Adrenal gland (tissue), 9 donors: ENCODE measurements at regions not wholly inside any gene's neighbourhood (a gene's known extent, or its start where the extent isn't known, plus 50 kb on each side); places are given as distances from the start of the nearest gene placed in this dataset.

Experiments
- DNase-seq, 7 donors: peaks; one replicate each; pipeline ENCODE4 v3.0.0-alpha.2; 2019 to 2020
- H3K27ac ChIP-seq, 5 donors: fragments of 200-600 bp; sonication (generic) in 4 of 5; 1 replicate in 3 of 5; 2 replicates in 2 of 5; pipeline versions ENCODE4 v1.5.1 to v1.8.0; 2016 to 2020; ENCODE audit warnings: mild to moderate bottlenecking in 1 of 5
- H3K27me3 ChIP-seq: fragments of 200-600 bp; 2 replicates; pipeline ENCODE4 v1.8.0; 2021
- H3K36me3 ChIP-seq, 2 donors: fragments of 200-600 bp; replicated peaks in 1 of 2; 1 replicate in 1 of 2; 2 replicates in 1 of 2; pipeline versions ENCODE4 v1.5.1 to v1.8.0; 2018 to 2022
- H3K4me1 ChIP-seq, 2 donors: fragments of 200-600 bp; replicated peaks in 1 of 2; 1 replicate in 1 of 2; 2 replicates in 1 of 2; pipeline versions ENCODE4 v1.5.1 to v1.8.0; 2018 to 2021
- H3K4me3 ChIP-seq, 4 donors: fragments of 200-600 bp; sonication (generic) in 3 of 4; one replicate each; pipeline ENCODE4 v1.5.1; 2016 to 2018
- H3K9me3 ChIP-seq, 3 donors: fragments of 200-600 bp; sonication (generic) in 1 of 3; replicated peaks in 1 of 3; 1 replicate in 2 of 3; 2 replicates in 1 of 3; pipeline versions ENCODE4 v1.5.1 to v1.8.0; 2016 to 2021
- CTCF ChIP-seq, 6 experiments: fragments of 450-650 bp in 4 of 6; fragments of 200-600 bp in 2 of 6; sonication (generic) in 1 of 6; IDR thresholded peaks; 1 replicate in 5 of 6; 2 replicates in 1 of 6; pipeline versions ENCODE4 v1.5.1 to v1.8.0; 2016 to 2021; ENCODE audit warnings: antibody characterized with exemption in 6 of 6, mild to moderate bottlenecking in 2 of 6, moderate library complexity in 1 of 6
- POLR2A ChIP-seq, 2 donors: fragments of 450-650 bp; IDR thresholded peaks; one replicate each; pipeline ENCODE4 v1.6.1; 2017; ENCODE audit warnings: antibody characterized with exemption in 2 of 2, mild to moderate bottlenecking in 2 of 2, moderate library complexity in 1 of 2
- WGBS, 4 donors: extraction: QIAGEN DNeasy Blood & Tissue Kit in 2 of 4; methylation state at CpG; one replicate each; pipeline versions ENCODE4 v1.1.5 to v1.1.7; 2013 to 2017; 5-methylcytosine and 5-hydroxymethylcytosine counted together
- intact Hi-C, 2 donors: fragments of 100-400 bp; cut with DNase I; formaldehyde crosslinking; loops; one replicate each; pipeline versions ENCODE4 v1.14.1 to v1.15.0; 2022 to 2023
- donor health status: healthy with polysubstance abuse.
- donor health status: Bipolar disorder and iron deficiency.
- donor health status: DM: yes; HTN: yes; CAD: no.
- donor health status: DM: no; HTN: no; CAD: no.
- donor health status: DM: no; HTN: no; CAD: no.

GRCh38 chr6:87757792-87758191 is 55.8 kb upstream of the AKIRIN2 start:
- no peak for DNase-seq
- no peaks in the 10 kb centered on the region for H3K27me3 ChIP-seq
- H3K4me3 ChIP-seq, result no peak overlapping the region
- H3K36me3 ChIP-seq, result no peaks in the 10 kb centered on the region
- H3K4me1 ChIP-seq, result peaks cover 0 to 6% of the 10 kb centered on the region in 2 donors
- WGBS, 4 donors, result 90 to 95% (median 93%) methylated on average over 3 of the region's 3 CpGs
- H3K9me3 ChIP-seq, result no peaks in the 10 kb centered on the region
- TF ChIP-seq POLR2A (IDR thresholded peaks at IDR 0.05) (no peak), CTCF (IDR thresholded peaks at IDR 0.05) (no peak)
- intact Hi-C loops, result no loop called here
- no peak overlapping the region for H3K27ac ChIP-seq

DNA sequence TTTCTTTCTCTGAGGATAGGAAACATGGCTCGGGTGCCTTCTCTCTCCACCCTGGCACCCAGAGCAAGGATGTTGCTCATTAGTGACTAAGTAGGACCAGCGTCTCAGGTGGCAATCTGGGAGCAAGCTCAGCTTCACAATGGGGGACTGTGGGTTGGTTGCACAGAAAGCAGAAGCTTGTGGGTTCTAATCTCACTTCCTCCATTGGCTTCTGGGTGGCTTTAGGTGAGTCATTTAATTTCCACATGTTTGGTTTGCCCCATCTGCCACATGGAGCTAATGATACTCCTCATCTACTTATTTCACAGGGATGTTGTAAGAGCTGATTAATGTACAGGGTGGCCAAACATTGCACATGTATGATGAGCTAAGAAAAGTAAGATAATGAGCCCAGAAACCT is 54.8 kb upstream of the AKIRIN2 start:
- 66 to 78% (median 70%) methylated on average over 2 of the region's 2 CpGs for WGBS, 4 donors
- intact Hi-C loops, result no loop called here
- H3K27ac ChIP-seq, result no peak overlapping the region
- H3K36me3 ChIP-seq, result no peaks in the 10 kb centered on the region
- H3K9me3 ChIP-seq, result no peaks in the 10 kb centered on the region
- H3K27me3 ChIP-seq, result no peaks in the 10 kb centered on the region
- TF ChIP-seq CTCF (IDR thresholded peaks at IDR 0.05), result no peak
- TF ChIP-seq POLR2A (IDR thresholded peaks at IDR 0.05), result no peak
- no peak overlapping the region for H3K4me3 ChIP-seq
- H3K4me1 ChIP-seq, result no peaks in the 10 kb centered on the region
- DNase-seq, result peak in 2 of 7 donors; percentile 26 to 30

DNA sequence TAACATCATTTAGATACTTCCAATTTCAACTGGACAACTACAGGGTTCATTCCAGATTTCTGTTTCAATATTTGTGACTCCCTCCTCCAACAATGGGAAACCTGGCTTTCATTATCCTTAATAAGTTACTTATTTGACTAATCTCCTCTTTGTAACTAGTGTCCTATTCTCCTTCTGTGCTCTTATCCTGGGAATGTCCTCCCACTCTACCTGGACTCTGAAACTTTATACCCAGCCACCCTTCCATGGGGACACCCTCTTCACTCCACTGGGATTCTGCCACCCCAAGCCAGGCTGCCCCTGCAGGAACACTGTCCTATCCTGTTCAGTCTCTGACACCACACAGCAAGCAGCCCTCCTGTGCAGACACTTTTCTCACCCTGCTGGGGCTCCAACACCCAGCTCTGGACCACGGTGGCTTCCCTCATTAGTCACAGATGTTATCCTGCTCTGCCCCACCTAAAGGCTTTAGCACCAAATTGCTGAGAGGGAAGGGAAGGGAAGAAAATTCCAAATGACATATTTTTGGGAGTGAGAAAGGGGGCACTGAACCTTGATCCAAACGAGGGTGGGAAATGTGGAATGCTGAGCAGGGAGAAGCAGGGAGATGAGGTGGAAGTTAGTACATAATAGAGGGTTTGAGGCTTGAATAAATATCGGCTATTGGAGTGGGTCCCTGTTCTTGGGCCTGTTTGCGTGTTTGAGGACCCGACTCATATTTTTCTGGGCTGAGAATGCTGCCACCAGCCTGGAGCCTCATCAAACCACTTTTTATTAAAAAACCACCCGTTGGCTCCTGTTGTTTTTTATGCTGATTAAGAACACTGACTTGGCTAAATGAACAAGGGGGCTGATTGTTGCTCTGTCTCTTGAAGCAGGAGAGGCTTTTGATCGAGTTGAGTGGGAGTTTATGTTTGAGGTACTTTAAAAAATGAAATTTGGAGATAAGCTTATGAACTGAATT is 54.0 kb upstream of the AKIRIN2 start:
- H3K27ac ChIP-seq, result no peak overlapping the region
- H3K4me1 ChIP-seq, result no peaks in the 10 kb centered on the region
- no peak for TF ChIP-seq CTCF (IDR thresholded peaks at IDR 0.05)
- no peak for TF ChIP-seq POLR2A (IDR thresholded peaks at IDR 0.05)
- intact Hi-C loops, result no loop called here
- no peaks in the 10 kb centered on the region for H3K9me3 ChIP-seq
- H3K27me3 ChIP-seq, result no peaks in the 10 kb centered on the region
- H3K4me3 ChIP-seq, result no peak overlapping the region
- no peaks in the 10 kb centered on the region for H3K36me3 ChIP-seq
- 57 to 69% (median 63%) methylated on average over 7 of the region's 7 CpGs for WGBS, 4 donors
- DNase-seq, result no peak

- no peaks in the 10 kb centered on the region for H3K4me1 ChIP-seq
- WGBS, 4 donors, result 64 to 93% (median 78%) methylated on average over 1 of the region's 1 CpG
- no peaks in the 10 kb centered on the region for H3K9me3 ChIP-seq
- H3K4me3 ChIP-seq, result no peak overlapping the region
- intact Hi-C loops, result no loop called here
- no peaks in the 10 kb centered on the region for H3K27me3 ChIP-seq
- H3K36me3 ChIP-seq, result no peaks in the 10 kb centered on the region
- no peak for TF ChIP-seq POLR2A (IDR thresholded peaks at IDR 0.05)
- no peak for TF ChIP-seq CTCF (IDR thresholded peaks at IDR 0.05)
- no peak for DNase-seq
- no peak overlapping the region for H3K27ac ChIP-seq
Measured at GRCh38 chr6:87754828-87755227, 52.8 kb upstream of the AKIRIN2 start.
